GM21529 (cell line): ENCODE measurements at regions not wholly inside any gene's neighbourhood (a gene's known extent, or its start where the extent isn't known, plus 50 kb on each side); places are given as distances from the start of the nearest gene placed in this dataset.

Experiments
- ATAC-seq: cut with Tn5 transposase; IDR thresholded peaks from one replicate; pipeline ENCODE4 v1.9.1; 2021; ENCODE audit not compliant: unreplicated experiment

DNA sequence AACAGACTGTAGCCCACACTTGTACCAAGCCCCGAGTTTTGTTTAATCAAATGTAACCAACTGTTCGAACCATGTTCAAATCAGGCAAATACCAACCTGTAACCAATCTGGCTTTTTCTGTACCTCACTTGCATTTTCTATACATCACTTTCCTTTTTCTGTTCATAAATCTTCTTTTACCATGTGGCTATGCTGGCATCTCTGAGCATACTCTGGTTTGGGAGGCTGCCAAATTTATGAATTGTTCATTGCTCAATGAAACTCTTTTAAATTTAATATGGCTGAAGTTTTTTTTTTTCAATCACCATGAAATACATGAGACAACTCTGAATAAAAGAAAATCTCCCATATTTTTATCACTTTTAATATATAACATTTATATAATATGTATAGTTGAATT, 256.1 kb downstream of the SLITRK6 start:
- ATAC-seq = no peak

DNA sequence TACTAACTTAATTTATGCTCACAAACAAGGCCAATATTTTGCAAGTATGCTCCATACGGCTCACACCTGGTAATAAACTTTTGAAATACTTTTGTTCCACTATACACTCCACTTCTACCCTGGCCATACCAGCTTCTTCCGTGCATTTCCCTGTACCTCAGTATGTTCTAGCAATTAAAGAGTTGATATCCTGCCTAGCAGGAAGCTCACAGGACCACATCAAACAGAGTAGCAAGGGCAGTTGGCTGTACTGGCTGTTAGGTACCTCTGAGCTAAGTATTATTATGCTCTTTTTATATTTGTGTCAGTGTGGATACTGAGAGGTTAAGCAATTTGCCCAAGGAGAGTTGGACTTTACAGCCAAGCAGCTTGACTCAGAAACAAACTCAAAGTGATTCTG, 257.7 kb downstream of the SLITRK6 start:
- no peak for ATAC-seq

DNA sequence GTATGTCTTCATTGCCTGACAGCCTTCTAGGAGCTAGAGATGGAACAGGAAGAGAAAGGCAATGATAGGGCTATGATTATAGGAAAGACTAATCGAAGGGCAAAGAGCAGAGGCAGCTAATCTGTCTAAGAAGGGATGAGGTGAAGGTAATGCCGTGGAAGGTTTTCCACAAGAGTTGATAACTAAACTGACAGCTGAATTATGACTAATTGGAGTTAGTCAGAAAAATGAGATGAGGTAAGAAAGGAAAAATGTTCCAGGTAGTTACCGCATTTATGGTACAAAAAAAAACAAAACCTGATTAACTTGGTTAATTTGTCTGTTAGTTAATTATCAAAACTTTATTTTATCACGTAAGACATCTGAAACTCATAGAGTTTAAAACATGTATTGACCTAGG, 260.3 kb downstream of the SLITRK6 start:
- no peak for ATAC-seq

DNA sequence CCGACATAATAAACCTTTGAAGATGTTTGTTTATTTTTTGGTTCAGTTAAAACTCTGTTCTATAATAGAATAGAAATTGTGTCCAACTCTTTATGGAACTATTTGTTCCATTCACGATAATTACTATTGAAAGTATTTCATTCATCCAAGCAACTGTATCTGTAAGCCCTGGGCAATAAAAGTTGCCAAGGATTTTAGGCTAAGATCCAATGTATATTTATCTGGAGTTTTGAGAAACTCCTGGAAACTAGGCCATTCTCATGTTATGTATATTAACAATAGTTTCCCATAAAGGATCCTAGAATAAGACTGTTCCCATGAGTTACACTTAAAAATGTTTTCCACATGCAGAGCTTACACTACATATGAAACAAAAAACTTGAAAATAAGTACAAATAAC, 261.6 kb downstream of the SLITRK6 start:
- no peak for ATAC-seq

DNA sequence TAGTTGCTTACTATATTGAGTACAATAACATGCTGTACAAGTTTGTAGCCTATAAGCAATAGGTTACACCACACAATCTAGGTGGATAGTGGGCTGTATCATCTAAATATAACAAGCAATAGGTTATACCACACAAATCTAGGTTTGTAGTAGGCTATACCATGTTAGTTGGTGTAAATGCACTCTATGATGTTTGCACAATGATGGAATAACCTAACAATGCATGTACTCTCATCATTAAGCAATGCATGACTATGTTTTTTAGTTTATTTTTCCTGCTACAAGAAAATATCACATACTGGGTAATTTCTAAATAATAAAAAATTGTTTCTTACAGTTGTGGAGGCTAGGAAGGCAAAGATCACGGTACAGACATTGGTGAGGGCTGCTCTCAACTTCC, 262.5 kb downstream of the SLITRK6 start:
- no peak for ATAC-seq

DNA sequence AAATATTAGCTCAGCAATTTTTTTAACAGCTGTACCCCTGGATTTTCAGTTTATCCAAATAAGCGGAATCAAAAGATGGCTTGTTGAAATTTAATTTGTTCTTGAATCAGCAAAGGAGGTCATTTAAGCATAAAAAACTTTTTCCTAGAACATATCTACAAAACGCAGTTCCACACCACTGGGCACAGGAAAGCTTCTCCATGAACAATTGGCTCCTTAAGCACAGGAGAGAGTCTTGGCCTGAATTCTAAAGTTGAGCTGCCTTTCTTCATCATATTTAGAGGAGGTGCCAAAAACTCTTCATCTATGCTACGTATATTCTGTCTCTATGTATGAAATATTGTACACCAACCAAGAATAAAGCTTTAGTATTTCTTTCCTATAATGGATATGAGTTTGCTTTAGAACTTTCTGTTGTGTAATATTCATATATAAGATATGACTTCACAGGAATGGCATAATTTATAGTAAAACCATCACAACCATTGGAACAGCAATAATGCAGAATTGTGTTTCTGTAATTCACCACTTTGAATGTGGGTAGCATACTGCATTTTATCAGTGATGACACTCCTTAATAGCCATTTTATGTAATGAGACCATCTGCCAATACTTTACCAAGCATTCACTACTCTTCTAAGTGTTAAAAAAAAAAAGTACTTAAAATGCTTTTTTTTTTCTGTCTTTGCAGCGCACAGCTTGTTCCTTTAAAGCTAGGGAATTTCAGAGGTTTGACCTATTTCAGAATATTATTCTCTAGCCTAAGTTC, 263.7 kb downstream of the SLITRK6 start:
- ATAC-seq = no peak

DNA sequence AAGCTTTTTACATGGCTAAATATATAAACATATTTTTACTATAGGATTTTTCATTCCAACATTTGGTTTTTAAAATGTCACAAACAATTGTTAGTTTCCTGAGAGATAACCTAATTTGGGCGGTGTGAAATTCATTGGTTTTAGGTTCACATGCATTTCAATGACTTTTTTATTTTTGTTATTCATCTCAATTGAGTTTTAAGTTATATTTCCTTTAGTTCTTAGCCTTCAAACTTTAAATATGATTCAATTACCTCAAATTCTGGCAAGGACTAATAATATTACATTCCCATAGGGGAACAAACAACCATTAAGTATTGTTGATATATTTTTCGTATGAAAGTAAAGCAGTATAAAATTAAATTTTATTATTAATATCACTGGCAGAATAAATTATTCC, 265.3 kb downstream of the SLITRK6 start:
- no peak for ATAC-seq

DNA sequence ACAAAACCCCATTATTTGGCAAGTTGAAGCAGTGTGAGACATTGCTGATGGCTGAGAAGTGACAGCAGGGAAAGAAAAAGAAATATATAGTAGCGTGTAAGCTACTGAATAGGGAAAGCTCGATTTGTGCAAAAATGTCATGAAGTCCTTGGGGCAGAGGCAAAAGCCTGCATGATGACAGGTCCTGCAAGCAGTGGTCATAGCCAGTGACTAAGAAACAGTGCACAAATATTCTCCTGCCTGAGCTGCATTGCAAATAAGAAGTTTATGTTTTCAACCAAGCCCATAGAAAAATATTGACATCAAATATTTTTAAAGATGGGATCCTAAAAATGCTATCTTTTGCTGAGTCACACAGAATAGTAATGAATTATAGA, 270.0 kb downstream of the SLITRK6 start:
- no peak for ATAC-seq

DNA sequence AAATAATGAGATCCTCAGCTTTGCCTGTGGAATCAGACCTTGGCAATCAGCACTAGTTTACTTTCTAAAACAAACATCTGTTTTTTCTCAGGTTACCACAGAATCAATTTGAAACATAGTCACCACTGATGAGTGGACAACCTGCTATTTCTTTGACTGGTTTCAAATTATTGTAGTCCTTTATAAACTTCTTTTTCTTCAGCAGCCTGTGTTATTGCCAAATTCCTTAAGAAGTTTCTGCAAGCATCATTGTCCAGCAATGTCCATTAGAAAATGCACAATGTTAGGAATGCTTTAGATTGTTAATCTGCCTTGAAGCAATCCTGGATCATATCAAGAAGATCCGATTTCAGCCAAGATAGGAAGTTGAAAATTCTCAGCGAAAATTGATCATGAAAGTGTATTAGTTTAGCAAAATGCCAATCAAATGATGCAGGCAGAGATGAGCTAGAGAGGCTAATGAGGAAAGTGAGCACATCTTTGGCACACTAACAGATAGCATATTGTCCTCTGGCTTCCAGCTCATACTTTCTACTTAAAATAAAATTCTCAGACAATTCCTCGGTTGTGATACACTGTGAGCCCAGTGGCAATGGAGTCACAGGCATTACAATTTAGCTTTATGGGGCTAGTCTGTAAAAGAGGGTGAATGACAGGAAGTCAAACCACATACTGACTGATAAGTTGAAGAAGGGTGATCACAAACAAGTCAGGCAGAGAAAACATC, 270.6 kb downstream of the SLITRK6 start:
- no peak for ATAC-seq

DNA sequence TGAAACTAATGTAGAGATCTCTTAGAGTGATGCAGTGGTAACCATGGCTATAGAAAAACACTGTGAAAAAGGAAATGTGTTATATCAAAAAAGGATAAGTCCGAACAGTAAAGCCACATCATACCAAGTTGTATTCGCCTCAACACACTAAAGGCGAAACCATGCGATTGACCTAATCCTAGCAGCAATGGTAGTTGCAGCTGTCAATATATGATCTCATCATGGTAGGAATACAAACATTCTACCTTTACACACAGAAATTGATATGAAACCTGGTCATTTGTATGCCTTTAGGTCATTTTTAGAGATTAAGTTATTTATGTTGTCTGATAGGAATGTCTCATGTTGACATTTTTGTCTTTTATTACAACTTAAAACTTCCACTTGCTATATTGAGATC, 271.9 kb downstream of the SLITRK6 start:
- ATAC-seq = no peak

DNA sequence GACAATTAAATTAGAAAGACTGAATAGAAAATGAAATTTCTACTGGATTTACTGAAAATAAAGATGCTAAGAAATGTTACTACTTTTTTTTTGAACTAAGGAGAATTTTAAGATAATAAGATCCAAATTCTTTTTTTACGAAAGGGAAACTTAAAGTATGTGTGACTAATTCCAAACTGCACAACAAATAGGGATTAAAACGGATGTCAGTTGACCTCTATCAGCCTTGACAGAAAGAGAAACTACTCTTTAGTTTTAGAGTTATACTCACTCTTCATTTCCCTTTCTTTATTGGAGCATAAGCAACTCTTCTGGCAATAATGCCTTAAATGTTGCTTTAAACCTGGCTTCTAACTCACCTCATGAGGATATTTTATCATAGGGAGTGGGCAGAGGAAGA, 273.8 kb downstream of the SLITRK6 start:
- ATAC-seq = no peak

DNA sequence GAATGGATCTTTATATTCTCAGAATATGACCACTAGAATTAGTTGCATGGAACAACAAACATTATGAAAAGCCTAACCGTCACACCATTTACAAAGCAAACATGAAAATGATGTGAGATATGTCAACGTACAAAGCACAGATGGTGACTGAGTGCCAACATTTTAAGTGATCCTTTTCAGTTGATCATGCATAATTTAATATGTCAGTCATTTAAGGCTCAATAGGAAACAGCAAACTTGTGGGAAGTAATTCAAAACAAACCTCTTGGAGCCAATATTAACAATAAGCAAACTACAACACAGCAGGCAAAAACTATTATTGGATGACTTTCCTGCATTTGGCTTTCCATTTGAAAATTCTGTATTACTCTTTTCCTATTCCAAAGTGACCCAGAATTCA, 277.6 kb downstream of the SLITRK6 start:
- ATAC-seq = no peak

DNA sequence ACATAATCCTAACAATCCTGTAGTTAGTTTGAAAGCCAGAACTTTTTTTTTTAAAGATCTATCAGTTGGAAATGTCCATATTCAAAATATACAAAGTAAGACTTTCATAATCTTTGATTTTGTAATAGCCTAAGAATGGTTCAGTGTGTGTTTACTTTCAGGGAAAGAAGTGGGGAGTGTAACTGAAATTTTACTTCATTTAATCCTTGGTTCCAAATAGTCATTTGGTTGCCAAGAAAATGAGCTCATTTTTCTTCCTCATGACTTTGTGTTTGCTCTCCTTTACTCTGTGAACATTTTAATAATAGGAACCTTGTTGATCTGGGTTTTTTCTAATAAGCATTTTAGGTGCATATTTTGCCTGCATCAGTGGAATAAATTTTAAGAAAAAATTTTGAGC, 278.8 kb downstream of the SLITRK6 start:
- ATAC-seq = no peak

DNA sequence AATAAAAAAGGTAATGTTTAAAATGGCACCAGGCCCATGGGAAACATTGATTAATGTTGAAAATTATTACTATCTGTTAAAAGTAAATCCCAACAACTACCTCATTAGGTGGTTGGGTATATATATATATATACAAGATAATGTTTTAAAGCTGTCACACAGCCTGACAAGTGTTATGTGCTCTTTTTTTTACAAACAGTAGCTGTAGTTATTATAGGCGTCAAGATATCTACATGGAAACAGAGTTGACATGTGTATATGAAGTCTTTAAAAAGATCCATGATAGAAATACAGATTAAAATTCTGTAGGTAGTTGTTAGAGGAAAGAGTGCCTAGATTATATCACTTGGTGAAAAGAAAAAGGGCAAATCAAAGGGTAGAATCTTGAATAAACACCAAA, 279.9 kb downstream of the SLITRK6 start:
- no peak for ATAC-seq

DNA sequence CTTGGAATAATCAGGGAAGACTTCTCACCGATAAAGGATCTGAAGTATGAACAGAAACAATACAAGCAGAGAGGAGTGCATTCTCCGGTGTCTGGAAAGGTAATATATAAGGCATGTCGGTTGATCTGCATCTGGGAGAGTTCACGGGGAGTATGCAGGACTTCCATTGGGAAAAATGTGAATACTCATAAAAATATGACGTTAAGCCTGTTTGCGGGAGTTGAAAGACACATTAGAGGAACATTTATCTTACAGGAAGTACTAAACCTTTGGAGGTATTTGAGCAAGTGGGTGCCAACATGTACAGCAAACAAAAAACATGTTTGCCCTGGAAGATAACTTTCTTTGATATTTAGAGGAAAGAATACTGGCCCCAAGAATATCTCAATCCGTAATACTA, 286.8 kb downstream of the SLITRK6 start:
- no peak for ATAC-seq

DNA sequence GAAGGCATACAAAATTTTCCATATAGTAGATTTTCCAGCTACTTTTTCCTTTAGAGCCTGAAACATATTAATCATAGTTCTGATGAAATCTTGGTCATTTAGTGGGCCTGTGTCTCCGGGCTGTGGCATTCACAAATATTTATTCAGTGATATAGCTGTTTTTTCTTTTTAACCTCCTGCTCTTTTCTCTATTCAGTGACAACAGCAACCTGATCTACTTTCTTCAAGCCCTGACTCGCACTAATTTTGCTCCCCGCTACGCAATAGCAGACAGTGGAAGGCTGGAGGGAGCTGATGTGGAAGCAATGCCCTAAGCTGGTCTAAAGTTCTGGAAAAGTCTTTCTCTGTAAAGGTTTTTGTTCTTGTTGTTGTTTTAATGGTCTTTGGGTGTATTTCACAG, 289.7 kb downstream of the SLITRK6 start:
- ATAC-seq = no peak

DNA sequence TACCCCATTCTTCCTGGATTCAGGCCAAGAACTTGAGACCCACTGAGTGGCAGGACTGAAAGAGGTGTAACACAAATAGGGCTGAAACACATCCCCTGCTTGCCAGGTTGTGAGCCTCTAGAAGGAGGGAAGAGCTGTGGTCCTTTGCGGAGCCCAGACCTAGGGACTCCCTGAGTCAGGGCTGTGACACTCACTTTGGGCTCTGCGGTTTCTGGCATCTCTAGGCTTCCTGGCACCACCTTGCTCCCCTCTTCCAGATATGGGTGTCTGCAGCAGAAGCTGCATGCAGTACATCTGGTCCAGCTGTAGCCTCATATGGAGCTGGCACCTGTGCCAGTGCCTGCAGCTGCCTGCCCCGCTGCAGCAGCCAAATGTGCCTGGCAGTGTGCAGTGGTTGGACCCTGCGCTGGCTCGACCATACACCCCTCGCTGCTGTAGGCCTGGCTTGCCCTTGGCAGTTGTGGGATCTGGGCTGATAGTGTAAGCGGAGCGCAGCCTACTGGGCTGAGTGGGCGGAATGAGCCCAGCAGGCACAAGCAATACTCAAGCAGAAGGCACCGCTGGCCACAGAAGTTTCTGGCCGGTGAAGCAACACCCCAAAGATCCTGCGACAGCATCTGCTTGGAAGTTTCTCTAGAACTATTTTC, 290.4 kb downstream of the SLITRK6 start:
- no peak for ATAC-seq

DNA sequence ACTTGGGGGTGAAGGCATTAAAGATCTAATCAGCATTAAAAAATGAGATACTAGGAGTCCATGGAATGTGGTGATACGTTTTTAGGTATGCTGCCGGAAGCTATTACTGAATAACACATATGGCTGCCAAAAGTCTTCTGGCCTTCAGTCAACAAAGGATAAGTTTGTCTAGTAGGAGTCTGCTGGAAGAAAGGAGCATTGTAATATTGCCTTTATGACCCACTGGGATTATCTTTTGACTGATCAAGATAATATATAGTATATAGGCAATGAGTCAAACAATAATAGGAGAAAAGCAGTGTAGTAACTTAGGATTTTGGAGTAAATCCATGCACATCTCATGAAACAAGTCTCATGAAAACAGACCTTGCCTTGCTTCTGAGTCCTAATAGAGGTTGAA, 295.4 kb downstream of the SLITRK6 start:
- ATAC-seq = no peak

DNA sequence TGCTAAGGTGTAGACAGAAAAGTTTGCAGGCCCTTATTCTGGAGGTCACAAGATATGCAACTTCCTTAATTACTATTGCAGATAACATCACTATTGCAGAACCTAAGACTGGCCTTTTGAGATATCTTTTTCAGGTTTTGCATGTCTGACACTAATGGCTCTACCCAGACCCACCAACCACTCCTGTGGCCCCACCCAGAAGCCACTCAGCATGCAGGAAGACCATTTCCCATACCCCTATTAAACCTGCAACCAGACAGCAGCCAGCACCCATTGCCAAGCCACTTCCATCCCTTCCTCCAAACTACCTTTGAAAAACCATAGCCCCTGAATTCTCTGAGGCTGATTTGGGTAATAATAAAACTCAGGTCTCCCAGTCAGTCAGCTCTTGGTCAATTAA, 297.6 kb downstream of the SLITRK6 start:
- ATAC-seq = no peak

DNA sequence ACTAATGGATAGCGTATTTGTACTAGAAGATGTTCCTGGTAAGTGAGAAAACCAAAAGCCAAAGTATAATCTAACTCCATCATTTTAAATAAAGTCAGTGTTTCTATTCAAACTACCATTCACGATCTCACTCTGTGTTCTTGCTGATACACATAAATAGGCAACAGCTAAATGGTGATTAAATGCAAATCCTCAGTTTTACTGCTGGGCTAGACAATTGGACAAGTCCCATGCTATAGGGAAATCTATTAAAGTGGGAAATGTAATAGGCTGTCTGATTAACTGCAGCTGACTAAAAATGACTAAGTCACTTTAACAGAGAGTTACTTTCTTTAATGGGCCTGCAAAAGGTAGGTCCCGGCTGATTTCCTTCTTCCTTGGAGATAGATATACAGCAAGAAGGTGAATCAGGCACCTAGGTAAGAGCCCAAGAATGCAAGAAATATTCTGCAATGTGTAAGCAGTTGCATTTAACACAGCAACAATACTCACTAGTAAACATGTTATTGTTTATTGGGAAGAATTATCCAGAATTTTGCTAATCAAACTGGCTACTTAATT, 298.4 kb downstream of the SLITRK6 start:
- no peak for ATAC-seq

DNA sequence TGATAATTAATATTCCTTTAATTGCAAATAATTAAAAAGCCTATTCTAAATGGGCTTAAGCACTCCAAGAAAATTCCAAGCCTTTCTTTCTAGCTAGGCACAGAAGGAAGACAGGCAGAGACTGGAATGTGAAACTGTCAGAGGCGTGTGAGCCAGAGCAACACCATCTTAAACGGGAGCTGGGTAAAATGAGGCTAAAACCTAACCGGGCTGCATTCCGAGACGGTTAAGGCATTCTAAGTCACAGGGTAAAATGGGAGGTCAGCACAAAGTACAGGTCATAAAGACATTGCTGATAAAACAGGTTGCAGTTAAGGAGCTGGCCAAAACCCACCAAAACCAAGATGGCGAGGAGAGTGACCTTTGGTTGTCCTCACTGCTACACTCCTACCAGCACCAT, 300.4 kb downstream of the SLITRK6 start:
- no peak for ATAC-seq

DNA sequence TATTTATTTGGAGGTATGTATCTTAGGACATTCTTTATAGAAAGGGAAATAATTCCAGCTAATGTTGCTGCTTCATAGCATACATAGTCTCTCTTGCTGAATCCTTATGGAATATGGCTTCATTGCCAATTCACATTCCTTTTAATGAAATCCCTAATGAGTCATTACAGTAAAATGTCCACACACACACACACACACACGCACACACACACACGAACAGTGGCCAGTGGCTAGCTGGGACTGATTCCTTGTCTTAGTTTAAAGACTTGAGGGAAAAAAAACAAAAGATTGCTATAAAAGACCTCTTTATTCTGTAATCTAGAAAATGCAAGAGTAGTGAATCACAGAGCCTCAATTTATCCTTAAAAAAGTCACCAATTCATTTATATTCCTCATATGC, 301.6 kb downstream of the SLITRK6 start:
- ATAC-seq = no peak
